ENCODE measurements at regions not wholly inside any gene's neighbourhood (a gene's known extent, or its start where the extent isn't known, plus 50 kb on each side); places are given as distances from the start of the nearest gene placed in this dataset.
A peak's percentile ranks its signal among the peaks of the same experiment; 100 is the strongest.
"Not testable (repeated sequence)": the region's sequence is repeated elsewhere in the genome, so short reads cannot be mapped to it uniquely, and the experiment has no call there.

DNA sequence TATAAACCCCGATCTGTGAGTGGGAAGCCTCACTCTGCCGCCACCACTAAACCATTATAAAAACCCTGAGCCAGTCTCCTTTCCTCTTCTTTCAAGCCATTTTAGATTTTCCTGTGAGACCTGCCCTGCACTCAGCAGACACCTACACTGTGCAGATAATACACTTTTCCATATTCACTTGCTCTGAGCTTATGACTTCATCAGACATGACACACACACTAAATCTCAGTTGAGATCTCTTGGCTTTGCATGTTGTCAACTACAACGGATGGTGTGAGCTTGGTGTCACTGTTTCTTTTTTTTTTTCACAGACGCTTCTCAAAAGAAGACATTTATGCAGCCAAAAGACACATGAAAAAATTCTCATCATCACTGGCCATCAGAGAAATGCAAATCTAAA lies 814.3 kb downstream of the TMEM121 start:
- H3K4me3 Mint-ChIP-seq, H3K36me3 Mint-ChIP-seq, H3K9me3 Mint-ChIP-seq, H3K4me1 Mint-ChIP-seq, POLR2A ChIA-PET, DNase-seq, ATAC-seq, H3K27ac Mint-ChIP-seq: not testable (repeated sequence)
- H3K27me3 Mint-ChIP-seq: peaks cover 0 to 18% (median 10%) of the 10 kb centered on the region in 5 donors

DNA sequence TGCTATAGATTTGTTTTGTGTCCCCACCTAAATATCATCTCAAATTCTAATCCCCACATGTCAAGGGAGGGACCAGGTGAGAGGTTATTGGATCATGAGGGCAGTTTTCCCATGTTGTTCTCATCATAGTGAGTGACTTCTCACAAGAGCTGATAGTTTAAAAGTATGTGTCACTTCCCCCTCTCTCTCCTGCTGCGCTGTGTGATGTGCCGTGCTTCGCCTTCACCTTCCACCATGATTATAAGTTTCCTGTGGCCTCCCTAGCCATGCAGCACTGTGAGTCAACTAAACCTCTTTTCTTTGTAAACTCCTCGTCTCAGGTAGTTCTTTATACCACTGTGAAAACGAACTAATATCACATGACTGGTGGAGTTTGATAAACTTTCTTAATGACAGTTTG lies 814.8 kb downstream of the TMEM121 start:
- POLR2A ChIA-PET, H3K27ac Mint-ChIP-seq, H3K4me1 Mint-ChIP-seq, H3K4me3 Mint-ChIP-seq, H3K9me3 Mint-ChIP-seq, ATAC-seq, DNase-seq, H3K36me3 Mint-ChIP-seq: not testable (repeated sequence)
- peaks cover 0 to 23% (median 13%) of the 10 kb centered on the region in 5 donors for H3K27me3 Mint-ChIP-seq

DNA sequence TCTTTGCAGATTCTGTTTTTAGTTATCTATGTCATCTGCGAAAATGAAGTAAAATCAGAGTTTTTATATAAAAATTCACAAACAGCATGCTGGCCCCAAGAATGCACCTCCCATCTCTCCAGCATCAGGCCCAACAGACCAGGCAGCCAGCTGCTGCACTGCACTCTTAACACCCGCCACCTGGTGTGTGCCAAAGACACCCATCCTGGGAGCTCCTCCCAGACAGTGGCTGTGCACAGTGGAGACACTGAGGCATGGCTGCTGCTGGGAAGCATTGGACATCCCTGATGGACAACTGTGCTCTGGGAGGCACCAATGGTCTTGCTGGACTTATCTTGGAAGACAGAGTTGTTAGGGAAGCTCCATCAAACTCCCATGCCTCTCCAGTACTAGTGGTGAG lies 817.2 kb downstream of the TMEM121 start:
- H3K9me3 Mint-ChIP-seq: no peaks in the 10 kb centered on the region
- H3K4me3 Mint-ChIP-seq: no peak overlapping the region
- ATAC-seq: no peak
- DNase-seq: no peak
- no peak overlapping the region for H3K27ac Mint-ChIP-seq
- POLR2A ChIA-PET: no interaction called here
- H3K36me3 Mint-ChIP-seq: no peaks in the 10 kb centered on the region
- peaks cover 0 to 3% (median 0%) of the 10 kb centered on the region in 4 donors for H3K4me1 Mint-ChIP-seq
- peaks cover 0 to 42% (median 26%) of the 10 kb centered on the region in 5 donors for H3K27me3 Mint-ChIP-seq

DNA sequence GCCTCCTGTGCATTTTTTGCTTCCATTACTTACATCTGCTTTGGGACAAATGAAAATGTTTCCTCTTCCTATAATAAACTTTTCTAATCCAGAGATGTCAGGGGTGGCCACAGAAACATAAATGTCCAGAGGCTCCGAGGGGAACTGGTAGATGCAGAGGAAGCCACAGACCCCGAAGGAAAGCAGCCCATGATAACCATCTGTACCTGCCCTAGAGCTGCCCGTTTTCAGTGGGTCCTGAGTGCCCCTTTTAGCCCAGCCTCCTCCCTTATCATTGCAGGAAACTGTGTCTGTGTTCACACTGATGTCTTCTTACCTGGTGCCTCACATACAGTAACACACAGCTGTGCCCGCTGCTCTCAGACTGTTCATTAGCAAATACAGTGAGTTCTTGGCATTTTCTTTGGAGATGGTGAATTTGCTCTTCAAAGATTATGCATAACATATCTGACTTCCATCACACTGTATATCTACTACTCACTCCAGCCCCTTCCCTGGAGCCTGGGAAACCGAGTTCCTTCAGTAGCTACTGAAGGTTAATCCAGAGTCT lies 817.8 kb downstream of the TMEM121 start:
- H3K4me1 Mint-ChIP-seq, H3K4me3 Mint-ChIP-seq, DNase-seq, POLR2A ChIA-PET, H3K36me3 Mint-ChIP-seq, H3K27ac Mint-ChIP-seq, H3K9me3 Mint-ChIP-seq, ATAC-seq: not testable (repeated sequence)
- peaks cover 0 to 42% (median 26%) of the 10 kb centered on the region in 5 donors for H3K27me3 Mint-ChIP-seq

DNA sequence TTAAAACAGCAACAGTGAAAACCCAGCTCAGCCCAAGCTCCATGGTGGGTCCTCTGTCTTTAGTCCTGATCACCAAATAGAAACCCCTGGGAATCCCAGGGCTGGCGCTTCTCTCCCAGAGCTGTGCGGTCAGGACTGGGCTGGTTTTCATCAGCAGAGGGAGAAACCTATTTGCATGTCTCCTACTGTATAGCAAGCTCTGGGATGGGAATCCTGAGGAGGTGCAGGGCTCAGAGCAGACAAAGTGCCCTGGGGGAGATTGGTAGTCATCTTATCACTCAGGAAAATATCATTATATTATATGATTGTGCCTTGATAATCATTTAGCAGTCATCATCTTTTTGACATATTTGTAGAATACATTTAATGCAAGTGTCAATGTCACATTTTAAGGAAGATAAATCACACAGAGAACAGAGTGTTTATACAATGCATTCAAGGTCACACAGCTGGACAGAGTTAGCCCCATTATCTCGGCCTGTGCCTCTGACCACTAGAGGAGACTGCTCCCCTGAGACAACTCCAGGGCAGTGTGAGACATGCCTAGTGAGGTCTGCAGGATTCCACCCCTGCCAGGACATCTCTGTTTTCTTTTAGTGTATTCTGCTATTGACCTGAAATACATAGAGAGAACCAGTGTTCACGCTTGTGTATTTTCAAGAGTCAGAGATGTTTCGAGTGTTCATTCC lies 818.6 kb downstream of the TMEM121 start:
- H3K27ac Mint-ChIP-seq, H3K36me3 Mint-ChIP-seq, H3K4me3 Mint-ChIP-seq, DNase-seq, POLR2A ChIA-PET, H3K9me3 Mint-ChIP-seq, ATAC-seq, H3K4me1 Mint-ChIP-seq: not testable (repeated sequence)
- peaks cover 0 to 42% (median 23%) of the 10 kb centered on the region in 5 donors for H3K27me3 Mint-ChIP-seq

DNA sequence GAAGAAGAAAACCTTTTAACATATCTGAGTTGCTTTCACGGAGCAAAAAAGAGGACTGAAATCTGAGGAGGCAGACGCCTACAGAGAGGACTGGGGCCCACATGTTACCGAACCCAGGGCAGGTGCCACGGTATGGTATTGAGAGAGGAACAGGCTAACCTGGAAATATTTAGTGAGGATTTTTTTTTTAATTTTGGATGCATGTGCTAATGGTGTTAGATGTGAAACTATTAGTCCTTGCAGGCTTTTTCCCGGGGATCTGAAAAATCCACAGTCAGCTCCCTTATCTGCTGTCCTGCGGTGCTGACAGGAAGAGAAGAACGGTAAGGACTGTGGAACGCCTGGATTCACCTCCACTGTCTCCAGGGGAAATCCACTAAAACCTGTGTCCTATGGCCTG lies 819.7 kb downstream of the TMEM121 start:
- Mint-ChIP-seq H3K4me3 (no peak overlapping the region), H3K9me3 (no peaks in the 10 kb centered on the region), H3K27ac (no peak overlapping the region), H3K27me3 (peaks cover 0 to 42% (median 21%) of the 10 kb centered on the region in 5 donors), H3K36me3 (no peaks in the 10 kb centered on the region), H3K4me1 (peaks cover 2 to 12% (median 7%) of the 10 kb centered on the region in 4 donors)
- ATAC-seq: no peak
- no peak for DNase-seq
- POLR2A ChIA-PET: no interaction called here

DNA sequence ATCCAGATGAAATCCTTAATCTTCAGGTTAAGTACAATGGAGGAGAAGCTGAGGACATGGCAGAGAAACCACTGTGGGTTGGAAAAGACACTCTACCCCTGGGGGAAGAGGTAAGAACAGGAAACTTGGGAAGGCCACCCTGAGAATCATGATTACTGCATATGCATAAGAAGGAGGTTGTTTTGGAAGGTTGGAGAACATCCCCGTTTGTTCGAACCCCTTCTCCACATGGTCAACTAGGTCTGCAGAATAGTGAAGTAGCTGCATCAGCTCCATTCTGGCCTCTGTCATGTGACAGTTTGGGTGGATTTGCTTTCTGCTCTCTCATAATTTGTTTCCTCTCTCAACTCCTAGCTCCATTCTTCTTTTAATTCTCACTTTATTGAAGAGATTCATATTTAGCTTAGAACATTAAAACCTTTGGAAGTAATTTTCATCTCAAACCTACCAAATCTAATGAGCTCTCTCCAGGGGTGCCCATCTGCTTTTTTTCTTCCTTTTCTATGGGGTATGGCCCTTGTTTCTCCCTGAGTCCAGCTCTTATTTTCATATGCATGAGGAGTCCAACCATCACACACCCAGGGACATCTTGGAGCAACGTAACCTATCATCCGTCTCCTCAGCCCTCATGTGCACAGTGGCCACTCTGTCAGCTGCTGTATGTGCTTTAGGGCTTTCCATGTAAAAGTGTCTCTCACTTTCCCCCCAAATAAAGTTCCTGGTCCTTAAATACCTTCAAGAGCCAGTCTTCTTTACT lies 820.3 kb downstream of the TMEM121 start:
- peaks cover 0 to 42% (median 19%) of the 10 kb centered on the region in 5 donors for H3K27me3 Mint-ChIP-seq
- H3K4me1 Mint-ChIP-seq: peaks cover 2 to 12% (median 7%) of the 10 kb centered on the region in 4 donors
- ATAC-seq: no peak
- DNase-seq: no peak
- POLR2A ChIA-PET: no interaction called here
- H3K9me3 Mint-ChIP-seq: no peaks in the 10 kb centered on the region
- no peak overlapping the region for H3K27ac Mint-ChIP-seq
- no peaks in the 10 kb centered on the region for H3K36me3 Mint-ChIP-seq
- no peak overlapping the region for H3K4me3 Mint-ChIP-seq

DNA sequence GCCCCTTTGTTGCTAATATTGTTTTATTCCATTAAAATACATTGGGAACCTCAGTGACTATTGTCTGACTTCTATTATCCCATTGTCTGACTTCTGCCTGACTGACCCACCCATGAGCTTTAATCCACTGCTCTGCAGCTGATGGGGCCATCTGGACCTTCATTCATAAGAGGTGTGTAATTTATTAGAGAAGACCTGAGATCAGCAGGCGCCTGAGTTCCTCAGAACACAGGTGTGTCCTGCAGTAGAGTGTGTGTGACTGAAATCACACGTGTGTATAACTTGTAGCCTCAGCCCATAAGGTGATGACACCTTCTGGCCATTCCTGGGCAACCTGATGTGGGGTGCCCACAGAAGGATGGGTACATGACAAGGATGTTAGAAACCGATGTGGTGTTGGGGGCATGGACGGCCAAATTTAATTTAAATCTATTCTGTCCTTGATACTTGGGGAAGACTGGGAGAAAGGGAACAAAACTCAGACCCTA lies 821.0 kb downstream of the TMEM121 start:
- H3K27me3 Mint-ChIP-seq: peaks cover 0 to 42% (median 19%) of the 10 kb centered on the region in 5 donors
- peaks cover 2 to 12% (median 7%) of the 10 kb centered on the region in 4 donors for H3K4me1 Mint-ChIP-seq
- peak overlapping the region in 2 of 10 donors; percentile 1 to 10 for H3K27ac Mint-ChIP-seq
- no peaks in the 10 kb centered on the region for H3K36me3 Mint-ChIP-seq
- no peak overlapping the region for H3K4me3 Mint-ChIP-seq
- no peak for ATAC-seq
- H3K9me3 Mint-ChIP-seq: no peaks in the 10 kb centered on the region
- POLR2A ChIA-PET: no interaction called here
- no peak for DNase-seq

DNA sequence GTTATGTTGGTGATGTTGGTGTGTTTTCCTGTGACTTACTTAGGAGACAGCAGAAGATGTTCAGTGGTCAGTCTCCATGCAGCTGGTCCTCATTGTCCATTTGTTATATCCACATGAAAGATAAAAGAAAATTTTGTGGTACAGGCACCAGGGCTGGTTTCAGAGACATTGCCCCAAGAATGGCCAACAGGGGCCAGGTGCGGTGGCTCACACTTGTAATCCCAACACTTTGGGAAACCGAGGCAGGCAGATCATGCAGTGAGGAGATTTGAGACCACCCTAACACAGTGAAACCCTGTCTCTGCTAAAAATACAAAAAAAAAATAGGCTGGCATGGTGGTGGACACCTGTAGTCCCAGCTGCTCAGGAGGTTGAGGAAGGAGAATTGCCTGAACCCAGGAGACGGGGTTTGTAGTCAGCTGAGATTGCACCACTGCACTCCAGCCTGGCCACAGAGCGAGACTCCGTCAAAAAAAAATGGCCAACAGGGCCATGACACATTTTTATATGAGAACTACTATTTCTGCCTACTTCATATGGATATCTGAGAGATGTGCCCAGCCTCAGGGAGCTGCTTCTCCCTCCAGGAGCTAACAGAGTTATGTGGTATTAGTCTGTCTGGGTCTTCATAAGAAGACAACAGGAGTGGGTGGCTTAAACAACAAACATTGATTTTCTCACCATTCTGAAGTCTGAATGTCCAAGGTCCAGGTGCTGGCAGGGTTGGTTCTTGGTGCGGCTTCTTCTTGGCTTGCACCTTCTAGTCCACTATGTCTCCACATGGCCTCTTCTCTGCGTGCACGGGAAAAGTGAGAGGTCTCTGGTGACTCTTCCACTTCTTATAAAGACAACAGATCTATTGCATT lies 821.7 kb downstream of the TMEM121 start:
- peaks cover 0 to 42% (median 19%) of the 10 kb centered on the region in 5 donors for H3K27me3 Mint-ChIP-seq
- ATAC-seq (no peak), DNase-seq (no peak)
- peaks cover 2 to 12% (median 7%) of the 10 kb centered on the region in 4 donors for H3K4me1 Mint-ChIP-seq
- no peaks in the 10 kb centered on the region for H3K36me3 Mint-ChIP-seq
- H3K9me3 Mint-ChIP-seq: no peaks in the 10 kb centered on the region
- H3K27ac Mint-ChIP-seq: peak overlapping the region in 2 of 10 donors; percentile 8 to 10
- POLR2A ChIA-PET: no interaction called here
- no peak overlapping the region for H3K4me3 Mint-ChIP-seq

DNA sequence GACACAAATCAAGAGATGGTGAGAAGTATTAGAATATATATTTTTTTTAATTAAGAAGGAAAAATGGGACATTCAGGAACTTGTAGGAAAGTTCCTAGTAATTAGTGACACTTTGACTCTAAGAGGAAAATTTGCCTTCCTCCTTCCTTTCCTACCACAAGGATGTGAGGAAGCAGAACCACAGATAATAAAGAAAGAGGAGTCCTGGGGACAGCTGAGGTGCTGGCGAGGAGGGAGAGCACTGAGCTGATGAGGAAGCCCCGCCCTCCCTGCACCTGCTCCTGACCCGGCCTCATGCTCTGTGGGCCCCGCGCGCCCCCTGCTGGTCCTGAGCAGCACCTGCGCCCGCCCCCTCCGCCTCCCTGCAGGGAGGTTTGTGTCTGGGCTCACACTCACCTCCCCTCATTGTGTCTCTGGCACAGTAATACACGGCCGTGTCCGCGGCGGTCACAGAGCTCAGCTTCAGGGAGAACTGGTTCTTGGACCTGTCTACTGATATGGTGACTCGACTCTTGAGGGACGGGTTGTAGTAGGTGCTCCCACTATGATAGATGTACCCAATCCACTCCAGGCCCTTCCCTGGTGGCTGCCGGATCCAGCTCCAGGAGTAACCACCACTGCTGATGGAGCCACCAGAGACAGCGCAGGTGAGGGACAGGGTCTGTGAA lies 822.6 kb downstream of the TMEM121 start:
- H3K27ac Mint-ChIP-seq, POLR2A ChIA-PET, H3K36me3 Mint-ChIP-seq, H3K9me3 Mint-ChIP-seq: not testable (repeated sequence)
- DNase-seq (peak in 9 of 10 donors; percentile 48 to 91 (median 82)), ATAC-seq (peak in 1 of 2 donors; percentile 50)
- peaks cover 2 to 12% (median 7%) of the 10 kb centered on the region in 4 donors for H3K4me1 Mint-ChIP-seq
- peaks cover 0 to 38% (median 21%) of the 10 kb centered on the region in 5 donors for H3K27me3 Mint-ChIP-seq
- peak overlapping the region in 1 of 10 donors; percentile 43 for H3K4me3 Mint-ChIP-seq

DNA sequence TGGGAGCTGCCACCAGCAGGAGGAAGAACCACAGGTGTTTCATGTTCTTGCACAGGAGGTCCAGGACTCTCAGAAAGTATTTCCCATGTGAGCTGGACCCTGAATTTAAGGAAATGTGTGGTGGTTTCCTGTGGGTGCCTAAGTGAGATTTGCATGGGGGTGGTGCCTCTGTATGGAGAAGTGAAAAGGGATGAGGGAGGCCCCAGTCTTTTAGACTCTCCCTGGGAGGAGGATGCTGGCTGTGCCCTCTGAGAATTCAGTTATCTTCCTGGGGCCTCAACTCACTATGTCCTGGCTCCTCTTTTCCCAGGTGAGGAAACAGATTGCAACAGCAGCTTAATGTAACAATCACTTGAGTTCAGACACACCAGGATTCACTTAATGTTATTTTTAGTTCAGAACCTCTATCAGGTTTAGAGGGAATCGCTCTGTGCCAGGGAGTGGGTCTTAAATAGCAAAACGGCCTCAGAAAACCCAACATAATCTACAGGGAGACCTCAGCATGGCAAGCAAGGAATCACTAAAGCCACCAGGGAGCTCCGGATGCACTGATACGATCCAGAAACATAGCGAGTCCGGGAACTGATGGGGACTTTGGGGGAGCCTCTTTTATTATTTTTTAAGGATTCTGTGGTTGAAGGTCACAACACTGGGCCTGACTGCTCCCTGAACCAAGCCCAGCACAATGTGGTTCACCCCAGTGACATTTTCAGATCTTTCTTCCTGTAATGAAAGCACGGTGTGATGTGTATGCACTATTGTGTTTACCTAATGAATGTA lies 823.5 kb downstream of the TMEM121 start:
- H3K9me3 Mint-ChIP-seq, H3K4me3 Mint-ChIP-seq, DNase-seq, H3K27ac Mint-ChIP-seq, POLR2A ChIA-PET, ATAC-seq, H3K36me3 Mint-ChIP-seq: not testable (repeated sequence)
- Mint-ChIP-seq H3K4me1 (peaks cover 2 to 17% (median 7%) of the 10 kb centered on the region in 4 donors), H3K27me3 (peaks cover 0 to 40% (median 28%) of the 10 kb centered on the region in 5 donors)
